ENCODE measurements at regions not wholly inside any gene's neighbourhood (a gene's known extent, or its start where the extent isn't known, plus 50 kb on each side); places are given as distances from the start of the nearest gene placed in this dataset.
"Not testable (repeated sequence)": the region's sequence is repeated elsewhere in the genome, so short reads cannot be mapped to it uniquely, and the experiment has no call there.

DNA sequence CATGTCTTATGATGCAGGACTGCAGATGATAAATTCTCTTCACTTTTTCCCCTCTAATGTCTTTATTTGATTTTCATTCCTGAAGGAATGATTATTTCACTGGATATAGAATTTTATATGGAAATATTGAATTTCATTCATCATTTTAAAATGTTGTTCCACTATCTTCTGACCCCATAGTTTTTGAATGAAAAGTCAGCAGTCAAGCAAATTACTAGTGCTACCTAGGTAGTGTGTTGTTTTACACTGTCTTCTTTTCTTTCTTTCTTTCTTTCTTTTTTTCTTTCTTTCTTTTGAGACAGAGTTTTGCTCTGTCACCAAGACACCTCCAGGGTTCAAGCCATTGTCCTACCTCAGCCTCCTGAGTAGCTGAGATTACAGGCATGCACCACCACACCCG, 76.9 kb downstream of the WSB1 start:
- H3K27me3 ChIP-seq (ENCODE audit: control insufficient read depth, insufficient read depth, low read length) = no peaks in the 10 kb centered on the region
- peaks cover 22% of the 10 kb centered on the region; the same call in 1 of the 2 replicates for H3K9me3 ChIP-seq (ENCODE audit: control insufficient read depth, insufficient read depth, low read length)
- CTCF ChIA-PET = interaction anchor here (1.0 kb wide), 1 partner anchor 18 kb away, joined by 3 read pairs; no protein-coding TSS in a partner anchor
- DNase-seq (ENCODE audit: low read depth, low spot score) = no peak
- POLR2A ChIA-PET = no interaction called here
- TF ChIP-seq, protein P1, sequence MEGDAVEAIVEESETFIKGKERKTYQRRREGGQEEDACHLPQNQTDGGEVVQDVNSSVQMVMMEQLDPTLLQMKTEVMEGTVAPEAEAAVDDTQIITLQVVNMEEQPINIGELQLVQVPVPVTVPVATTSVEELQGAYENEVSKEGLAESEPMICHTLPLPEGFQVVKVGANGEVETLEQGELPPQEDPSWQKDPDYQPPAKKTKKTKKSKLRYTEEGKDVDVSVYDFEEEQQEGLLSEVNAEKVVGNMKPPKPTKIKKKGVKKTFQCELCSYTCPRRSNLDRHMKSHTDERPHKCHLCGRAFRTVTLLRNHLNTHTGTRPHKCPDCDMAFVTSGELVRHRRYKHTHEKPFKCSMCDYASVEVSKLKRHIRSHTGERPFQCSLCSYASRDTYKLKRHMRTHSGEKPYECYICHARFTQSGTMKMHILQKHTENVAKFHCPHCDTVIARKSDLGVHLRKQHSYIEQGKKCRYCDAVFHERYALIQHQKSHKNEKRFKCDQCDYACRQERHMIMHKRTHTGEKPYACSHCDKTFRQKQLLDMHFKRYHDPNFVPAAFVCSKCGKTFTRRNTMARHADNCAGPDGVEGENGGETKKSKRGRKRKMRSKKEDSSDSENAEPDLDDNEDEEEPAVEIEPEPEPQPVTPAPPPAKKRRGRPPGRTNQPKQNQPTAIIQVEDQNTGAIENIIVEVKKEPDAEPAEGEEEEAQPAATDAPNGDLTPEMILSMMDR (IDR thresholded peaks at IDR 0.05; ENCODE audit: low read depth, low read length) = no peak
- H3K27ac ChIP-seq (ENCODE audit: low read depth, low read length) = no peak overlapping the region
- no peak overlapping the region for H3K4me3 ChIP-seq (ENCODE audit: low read depth, low read length)

DNA sequence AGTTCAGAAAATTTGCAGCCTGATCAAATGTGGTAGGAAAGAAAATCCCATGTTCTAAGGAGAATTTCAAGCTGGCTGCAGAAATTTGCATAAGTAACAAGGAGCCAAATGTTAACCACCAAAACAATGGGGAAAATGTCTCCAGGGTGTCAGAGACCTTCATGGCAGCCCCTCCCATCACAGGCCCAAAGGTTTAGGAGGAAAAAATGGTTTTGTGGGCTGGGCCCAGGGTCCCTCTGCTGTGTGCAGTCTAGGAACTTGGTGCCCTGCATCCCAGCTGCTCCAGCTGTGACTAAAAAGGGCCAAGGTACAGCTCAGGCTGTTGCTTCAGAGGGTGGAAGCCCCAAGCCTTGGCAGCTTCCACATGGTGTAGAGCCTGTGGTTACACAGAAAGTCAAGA, 79.8 kb downstream of the WSB1 start:
- DNase-seq (ENCODE audit: low read depth, low spot score); POLR2A ChIA-PET; H3K4me3 ChIP-seq (ENCODE audit: low read depth, low read length); H3K27ac ChIP-seq (ENCODE audit: low read depth, low read length); H3K27me3 ChIP-seq (ENCODE audit: control insufficient read depth, insufficient read depth, low read length); CTCF ChIA-PET: not testable (repeated sequence)
- H3K9me3 ChIP-seq (ENCODE audit: control insufficient read depth, insufficient read depth, low read length) = peaks cover 22% of the 10 kb centered on the region; the same call in 1 of the 2 replicates

DNA sequence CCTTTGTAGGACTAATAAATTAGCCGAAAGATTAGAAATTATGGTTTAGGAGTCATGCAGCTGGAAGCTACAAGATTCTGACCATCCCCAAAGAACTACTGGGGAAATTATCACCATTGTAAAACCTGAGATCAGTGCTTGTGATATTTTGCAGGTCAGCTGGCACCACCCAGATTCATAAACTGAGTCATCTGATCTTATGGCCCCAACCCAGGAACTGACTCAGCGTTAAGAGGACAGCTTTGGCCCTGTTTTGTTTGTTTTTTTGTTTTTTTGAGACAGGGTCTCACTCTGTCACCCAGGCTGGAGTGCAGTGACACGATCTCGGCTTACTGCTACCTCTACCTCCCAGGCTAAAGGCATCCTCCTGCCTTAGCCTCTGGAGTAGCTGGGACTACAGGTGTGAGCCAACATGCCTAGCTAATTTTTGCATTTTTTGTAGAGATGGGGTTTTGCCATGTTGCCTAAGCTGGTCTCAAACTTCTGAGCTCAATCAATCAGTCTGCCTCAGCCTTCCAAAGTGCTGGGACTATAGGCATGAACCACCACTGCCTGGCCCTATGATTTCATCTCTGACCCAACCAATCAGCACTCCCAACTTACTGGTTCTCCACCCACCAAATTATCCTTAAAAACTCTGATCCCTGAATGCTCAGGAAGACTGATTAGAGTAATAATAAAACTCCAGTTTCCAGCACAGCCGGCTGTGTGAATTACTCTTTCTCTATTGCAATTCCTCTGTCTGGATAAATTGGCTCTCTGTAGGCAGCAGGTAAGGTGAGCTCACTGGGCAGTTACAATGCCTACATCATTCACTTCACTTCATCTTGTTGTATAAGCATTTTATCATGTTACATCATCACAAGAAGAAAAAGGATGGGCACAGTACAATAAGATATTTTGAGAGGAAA, 79.4 kb upstream of the KSR1 start:
- ChIA-PET CTCF (interaction anchor here (0.9 to 2.0 kb wide), 3 partner anchors 23 to 225 kb away, joined by 3 to 6 read pairs (median 4); no protein-coding TSS in a partner anchor), POLR2A (no interaction called here)
- Histone ChIP-seq H3K27ac (ENCODE audit: low read depth, low read length) (no peak overlapping the region), H3K27me3 (ENCODE audit: control insufficient read depth, insufficient read depth, low read length) (no peaks in the 10 kb centered on the region), H3K9me3 (ENCODE audit: control insufficient read depth, insufficient read depth, low read length) (peaks cover 7% of the 10 kb centered on the region), H3K4me3 (ENCODE audit: low read depth, low read length) (no peak overlapping the region)
- TF ChIP-seq, protein P1 (IDR thresholded peaks at IDR 0.05; ENCODE audit: low read depth, low read length) = no peak
- no peak for DNase-seq (ENCODE audit: low read depth, low spot score)

DNA sequence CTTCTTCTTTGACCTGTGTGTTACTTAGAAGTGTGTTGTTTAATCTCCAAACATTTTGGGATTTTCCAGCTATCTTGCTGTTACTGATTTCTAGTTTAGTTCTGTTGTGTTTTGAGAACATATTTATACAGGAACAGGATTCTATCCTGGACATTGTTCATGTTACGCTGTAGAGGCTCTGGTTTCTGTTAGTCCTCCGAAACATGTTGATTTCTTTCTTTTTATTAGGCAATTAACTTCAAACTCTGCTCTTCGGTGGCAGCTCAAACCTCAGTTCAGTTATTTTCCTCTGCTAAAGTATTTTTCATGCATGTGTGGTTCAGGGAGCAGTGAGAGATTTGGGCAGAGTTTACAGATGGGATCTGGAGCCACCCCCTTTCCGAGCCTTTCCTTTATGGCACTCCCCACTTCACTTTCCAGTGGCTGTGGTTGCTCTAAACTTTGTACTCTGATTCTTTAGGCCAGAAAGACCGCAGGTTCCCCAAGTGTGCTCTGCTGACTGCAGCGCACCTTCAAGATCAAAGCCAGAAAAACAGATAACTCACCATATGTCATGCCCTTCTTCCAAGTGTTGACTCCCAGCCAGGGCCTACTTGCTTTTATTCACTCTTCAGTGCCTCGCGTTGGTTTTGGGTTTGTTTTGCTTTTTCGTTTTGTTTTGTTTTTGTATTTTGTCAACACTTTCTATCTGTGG, 77.6 kb upstream of the KSR1 start:
- DNase-seq (ENCODE audit: low read depth, low spot score) = no peak
- POLR2A ChIA-PET = no interaction called here
- Histone ChIP-seq H3K27me3 (ENCODE audit: control insufficient read depth, insufficient read depth, low read length) (no peaks in the 10 kb centered on the region), H3K4me3 (ENCODE audit: low read depth, low read length) (no peak overlapping the region), H3K9me3 (ENCODE audit: control insufficient read depth, insufficient read depth, low read length) (peaks cover 6% of the 10 kb centered on the region), H3K27ac (ENCODE audit: low read depth, low read length) (no peak overlapping the region)
- TF ChIP-seq, protein P1 (IDR thresholded peaks at IDR 0.05; ENCODE audit: low read depth, low read length) = no peak
- CTCF ChIA-PET = no interaction called here

DNA sequence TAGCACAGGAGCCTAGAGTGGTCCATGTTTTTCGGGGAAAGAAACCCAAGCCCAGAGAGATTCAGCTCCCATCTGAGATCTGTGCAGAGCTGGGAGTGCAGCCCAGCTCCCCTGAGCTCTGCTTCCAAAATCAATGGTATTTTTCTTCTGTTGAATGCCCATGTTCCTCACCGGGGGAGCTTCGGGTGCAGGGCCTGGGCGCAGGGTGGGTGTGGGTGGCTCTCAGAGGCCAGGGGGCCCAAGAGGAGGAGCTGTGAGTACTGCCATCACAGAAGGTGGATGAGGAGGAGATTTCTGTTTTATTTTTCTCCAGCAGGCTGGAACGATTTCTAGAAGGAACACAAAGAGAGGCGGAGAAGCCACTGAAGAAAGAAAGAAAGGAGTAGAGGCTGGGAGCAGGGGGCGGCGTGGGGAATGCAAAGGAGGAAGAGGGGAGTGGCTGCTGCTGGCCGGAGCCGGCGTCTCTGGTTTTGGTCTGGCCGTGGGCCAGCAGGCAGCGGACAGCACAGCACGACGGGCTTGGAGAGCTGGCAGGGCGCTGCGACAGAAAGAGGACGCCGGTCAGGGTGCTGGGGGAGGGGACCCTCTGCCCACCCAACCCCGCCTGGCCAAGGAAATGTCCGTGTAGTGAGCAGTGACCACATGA, 76.2 kb upstream of the KSR1 start:
- CTCF ChIA-PET = interaction anchor here (0.7 to 2.0 kb wide), 12 partner anchors 9 to 144 kb away, joined by 3 to 9 read pairs (median 4); partner anchors contain the start of gene KSR1
- H3K27me3 ChIP-seq (ENCODE audit: control insufficient read depth, insufficient read depth, low read length) = no peaks in the 10 kb centered on the region
- H3K27ac ChIP-seq (ENCODE audit: low read depth, low read length) = peak overlapping the region; percentile 21
- POLR2A ChIA-PET = interaction anchor here (0.6 kb wide), 2 partner anchors 66 to 1340 kb away, joined by 3 to 4 read pairs; no protein-coding TSS in a partner anchor
- TF ChIP-seq, protein P1 (IDR thresholded peaks at IDR 0.05; ENCODE audit: low read depth, low read length) = no peak
- no peak for DNase-seq (ENCODE audit: low read depth, low spot score)
- H3K4me3 ChIP-seq (ENCODE audit: low read depth, low read length) = peak overlapping the region; percentile 47
- no peaks in the 10 kb centered on the region; the same call in none of the 2 replicates for H3K9me3 ChIP-seq (ENCODE audit: control insufficient read depth, insufficient read depth, low read length)

Measured in AG04450 (cell line).